ENCODE measurements at regions not wholly inside any gene's neighbourhood (a gene's known extent, or its start where the extent isn't known, plus 50 kb on each side); places are given as distances from the start of the nearest gene placed in this dataset.

- peak; percentile 54 for DNase-seq
Observed at GRCh38 chr20:7195704-7196103, 428.2 kb downstream of the BMP2 start.

GRCh38 chr20:7196481-7196880 lies 429.0 kb downstream of the BMP2 start:
- peak; percentile 2 for DNase-seq
- in situ Hi-C loops (cut with HindIII; ENCODE audit: low pct_ligation_motif_present, low pct_unique_long_range_greater_than_20kb, low sequenced_read_pairs), result no loop called here

More at GRCh38 chr20:7195704-7196103, 428.2 kb downstream of the BMP2 start:
- in situ Hi-C loops (cut with HindIII; ENCODE audit: low pct_ligation_motif_present, low pct_unique_long_range_greater_than_20kb, low sequenced_read_pairs), result no loop called here

- in situ Hi-C loops (cut with HindIII; ENCODE audit: low pct_ligation_motif_present, low pct_unique_long_range_greater_than_20kb, low sequenced_read_pairs), result no loop called here
- DNase-seq, result no peak
Observed at GRCh38 chr20:7199861-7200260, 432.4 kb downstream of the BMP2 start.

GRCh38 chr20:7207186-7207798 lies 439.8 kb downstream of the BMP2 start:
- DNase-seq, result no peak
- in situ Hi-C loops (cut with HindIII; ENCODE audit: low pct_ligation_motif_present, low pct_unique_long_range_greater_than_20kb, low sequenced_read_pairs), result no loop called here

- in situ Hi-C loops (cut with HindIII; ENCODE audit: low pct_ligation_motif_present, low pct_unique_long_range_greater_than_20kb, low sequenced_read_pairs), result no loop called here
- no peak for DNase-seq
Observed at GRCh38 chr20:7210910-7211309, 443.4 kb downstream of the BMP2 start.

GRCh38 chr20:7214081-7214740 lies 446.7 kb downstream of the BMP2 start:
- in situ Hi-C loops (cut with HindIII; ENCODE audit: low pct_ligation_motif_present, low pct_unique_long_range_greater_than_20kb, low sequenced_read_pairs), result no loop called here
- DNase-seq, result no peak

- no peak for DNase-seq
Observed at GRCh38 chr20:7217606-7218005, 450.1 kb downstream of the BMP2 start.

GRCh38 chr20:7220755-7221154 lies 453.3 kb downstream of the BMP2 start:
- DNase-seq, result no peak
- in situ Hi-C loops (cut with HindIII; ENCODE audit: low pct_ligation_motif_present, low pct_unique_long_range_greater_than_20kb, low sequenced_read_pairs), result no loop called here

More at GRCh38 chr20:7217606-7218005, 450.1 kb downstream of the BMP2 start:
- in situ Hi-C loops (cut with HindIII; ENCODE audit: low pct_ligation_motif_present, low pct_unique_long_range_greater_than_20kb, low sequenced_read_pairs), result no loop called here

- DNase-seq, result no peak
- in situ Hi-C loops (cut with HindIII; ENCODE audit: low pct_ligation_motif_present, low pct_unique_long_range_greater_than_20kb, low sequenced_read_pairs), result no loop called here
Observed at GRCh38 chr20:7226156-7226555, 458.7 kb downstream of the BMP2 start.

- in situ Hi-C loops (cut with HindIII; ENCODE audit: low pct_ligation_motif_present, low pct_unique_long_range_greater_than_20kb, low sequenced_read_pairs), result no loop called here
- no peak for DNase-seq
Observed at GRCh38 chr20:7231303-7231702, 463.8 kb downstream of the BMP2 start.

- DNase-seq, result no peak
- in situ Hi-C loops (cut with HindIII; ENCODE audit: low pct_ligation_motif_present, low pct_unique_long_range_greater_than_20kb, low sequenced_read_pairs), result no loop called here
Observed at GRCh38 chr20:7232796-7233195, 465.3 kb downstream of the BMP2 start.

- in situ Hi-C loops (cut with HindIII; ENCODE audit: low pct_ligation_motif_present, low pct_unique_long_range_greater_than_20kb, low sequenced_read_pairs), result no loop called here
Observed at GRCh38 chr20:7237251-7237650, 469.8 kb downstream of the BMP2 start.

GRCh38 chr20:7240490-7240889 lies 473.0 kb downstream of the BMP2 start:
- in situ Hi-C loops (cut with HindIII; ENCODE audit: low pct_ligation_motif_present, low pct_unique_long_range_greater_than_20kb, low sequenced_read_pairs), result no loop called here
- no peak for DNase-seq

More at GRCh38 chr20:7237251-7237650, 469.8 kb downstream of the BMP2 start:
- no peak for DNase-seq

GRCh38 chr20:7248281-7249201 lies 481.1 kb downstream of the BMP2 start:
- in situ Hi-C loops (cut with HindIII; ENCODE audit: low pct_ligation_motif_present, low pct_unique_long_range_greater_than_20kb, low sequenced_read_pairs), result no loop called here
- DNase-seq, result no peak

- DNase-seq, result no peak
- in situ Hi-C loops (cut with HindIII; ENCODE audit: low pct_ligation_motif_present, low pct_unique_long_range_greater_than_20kb, low sequenced_read_pairs), result no loop called here
Observed at GRCh38 chr20:7250337-7250736, 482.9 kb downstream of the BMP2 start.

- DNase-seq, result no peak
- in situ Hi-C loops (cut with HindIII; ENCODE audit: low pct_ligation_motif_present, low pct_unique_long_range_greater_than_20kb, low sequenced_read_pairs), result no loop called here
Observed at GRCh38 chr20:7257099-7257498, 489.6 kb downstream of the BMP2 start.

- in situ Hi-C loops (cut with HindIII; ENCODE audit: low pct_ligation_motif_present, low pct_unique_long_range_greater_than_20kb, low sequenced_read_pairs), result no loop called here
Observed at GRCh38 chr20:7257692-7258466, 490.4 kb downstream of the BMP2 start.

GRCh38 chr20:7262803-7263202 lies 495.3 kb downstream of the BMP2 start:
- DNase-seq, result no peak
- in situ Hi-C loops (cut with HindIII; ENCODE audit: low pct_ligation_motif_present, low pct_unique_long_range_greater_than_20kb, low sequenced_read_pairs), result no loop called here

More at GRCh38 chr20:7257692-7258466, 490.4 kb downstream of the BMP2 start:
- DNase-seq, result no peak

GRCh38 chr20:7264137-7264536 lies 496.7 kb downstream of the BMP2 start:
- in situ Hi-C loops (cut with HindIII; ENCODE audit: low pct_ligation_motif_present, low pct_unique_long_range_greater_than_20kb, low sequenced_read_pairs), result no loop called here
- no peak for DNase-seq

Data from ACHN (cell line).